ENCODE measurements at regions not wholly inside any gene's neighbourhood (a gene's known extent, or its start where the extent isn't known, plus 50 kb on each side); places are given as distances from the start of the nearest gene placed in this dataset.
"Not testable (repeated sequence)": the region's sequence is repeated elsewhere in the genome, so short reads cannot be mapped to it uniquely, and the experiment has no call there.

DNA sequence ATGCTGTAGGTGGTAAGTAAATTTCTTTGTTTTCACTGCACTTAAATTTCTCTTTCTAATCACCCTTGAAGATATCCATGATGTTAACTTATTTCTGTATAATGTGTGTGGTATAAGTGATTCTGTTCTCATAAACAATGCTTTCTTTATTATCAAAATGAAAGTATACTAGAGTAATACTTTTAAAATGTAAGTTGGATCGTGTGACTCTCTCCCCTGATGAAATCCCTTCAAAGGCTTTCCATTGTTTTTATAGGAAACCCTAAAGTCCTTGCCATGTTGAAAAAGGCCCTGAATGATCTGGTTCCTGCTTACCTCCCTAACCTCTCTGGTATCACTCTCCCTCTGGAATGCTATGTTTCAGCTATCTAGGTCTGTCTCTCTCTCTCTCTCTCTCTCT is 191.1 kb upstream of the LHX8 start (continued):
- TF ChIP-seq PHF21A (CRISPR knock-in tag; IDR thresholded peaks at IDR 0.05) (no peak), BORCS8-MEF2B (CRISPR knock-in tag; IDR thresholded peaks at IDR 0.05) (no peak), ERF (CRISPR knock-in tag; IDR thresholded peaks at IDR 0.05) (no peak)

GRCh38 chr1:74946388-74946787 is 187.8 kb upstream of the LHX8 start:
- Histone ChIP-seq H3K9me3 (ENCODE audit: low read length) (no peaks in the 10 kb centered on the region), H3K4me3 (replicated peaks in 1 of 3; ENCODE audit: insufficient read depth in 1 of 3, low read depth in 2 of 3, low read length in 3 of 3) (no peak overlapping the region), H3K9ac (ENCODE audit: insufficient read depth, low read depth, low read length) (no peak overlapping the region), H3K36me3 (replicated peaks in 1 of 2; ENCODE audit: control insufficient read depth in 1 of 2, insufficient read depth in 2 of 2, low read length in 2 of 2) (no peaks in the 10 kb centered on the region), H3K27me3 (ENCODE audit: control insufficient read depth in 1 of 2, insufficient read depth in 2 of 2, low read length in 2 of 2) (no peaks in the 10 kb centered on the region), H3K4me2 (ENCODE audit: low read depth, low read length) (no peak overlapping the region), H3K4me1 (ENCODE audit: insufficient read depth, low read length) (no peaks in the 10 kb centered on the region), H2AFZ (ENCODE audit: low read length) (no peak overlapping the region), H4K20me1 (ENCODE audit: insufficient read depth, low read length) (no peaks in the 10 kb centered on the region), H3K27ac (ENCODE audit: extremely low read length, insufficient read depth, low read length) (no peak overlapping the region), H3K79me2 (ENCODE audit: insufficient read depth, low read length) (no peaks in the 10 kb centered on the region)
- intact Hi-C loops (cut with micrococcal nuclease; ENCODE audit: unreplicated experiment) = loop anchor here (10.0 kb wide), 1 partner anchor 258 kb away; no protein-coding TSS in a partner anchor
- FAIRE-seq = no peak
- POLR2A ChIA-PET = no interaction called here
- no peak for ATAC-seq
- CTCF ChIA-PET (ENCODE audit: low intra/inter-chr PET ratio, low total read pairs) = no interaction called here
- no peak for TF ChIP-seq IRX3 (CRISPR knock-in tag; IDR thresholded peaks at IDR 0.05; ENCODE audit: borderline replicate concordance, low read depth)
- TF ChIP-seq MAFF (IDR thresholded peaks at IDR 0.05; ENCODE audit: low read depth, low read length) = peak; percentile 76
- no peak for TF ChIP-seq IKZF4 (CRISPR knock-in tag; IDR thresholded peaks at IDR 0.05; ENCODE audit: borderline replicate concordance, low read depth, not compliant biosample characterization)
- TF ChIP-seq MAFK (conservative IDR thresholded peaks at IDR 0.05 in 1 of 2, IDR thresholded peaks at IDR 0.05 in 1 of 2; ENCODE audit: low read length in 2 of 2) = peak; percentile 73 to 86
- no TSS peak for BruUV-seq (replicated peaks)
- 3% methylated on average over 2 of the region's 2 CpGs for WGBS (ENCODE audit: low lambda C conversion rate)
- in situ Hi-C loops (cut with HindIII; ENCODE audit: extremely low pct_ligation_motif_present, low pct_unique_long_range_greater_than_20kb) = no loop called here
- no peak for DNase-seq (ENCODE audit: low spot score)

DNA sequence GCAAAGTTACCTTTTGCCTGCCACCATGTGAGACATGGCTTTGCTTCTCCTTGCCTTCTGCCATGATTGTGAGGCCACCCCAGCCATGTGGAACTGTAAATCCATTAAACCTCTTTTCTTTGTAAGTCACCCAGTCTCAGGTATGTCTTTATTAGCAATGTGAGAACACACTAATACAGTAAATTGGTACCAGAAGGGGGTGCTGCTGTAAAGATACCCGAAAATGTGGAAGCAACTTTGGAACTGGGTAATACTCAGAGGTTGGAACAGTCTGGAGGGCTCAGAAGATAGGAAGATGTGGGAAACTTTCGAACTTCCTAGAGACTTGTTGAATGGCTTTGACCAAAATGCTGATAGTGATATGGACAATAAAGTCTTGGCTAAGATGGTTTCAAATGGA is 184.8 kb upstream of the LHX8 start:
- ATAC-seq; H3K4me2 ChIP-seq (ENCODE audit: low read depth, low read length); H3K79me2 ChIP-seq (ENCODE audit: insufficient read depth, low read length); BruUV-seq (replicated peaks); in situ Hi-C loops (cut with HindIII; ENCODE audit: extremely low pct_ligation_motif_present, low pct_unique_long_range_greater_than_20kb); FAIRE-seq; H3K4me3 ChIP-seq (replicated peaks in 1 of 3; ENCODE audit: insufficient read depth in 1 of 3, low read depth in 2 of 3, low read length in 3 of 3); H3K4me1 ChIP-seq (ENCODE audit: insufficient read depth, low read length); H3K27ac ChIP-seq (ENCODE audit: extremely low read length, insufficient read depth, low read length); H4K20me1 ChIP-seq (ENCODE audit: insufficient read depth, low read length); DNase-seq (ENCODE audit: low spot score); H3K36me3 ChIP-seq (replicated peaks in 1 of 2; ENCODE audit: control insufficient read depth in 1 of 2, insufficient read depth in 2 of 2, low read length in 2 of 2); H3K27me3 ChIP-seq (ENCODE audit: control insufficient read depth in 1 of 2, insufficient read depth in 2 of 2, low read length in 2 of 2); CTCF ChIA-PET (ENCODE audit: low intra/inter-chr PET ratio, low total read pairs); H2AFZ ChIP-seq (ENCODE audit: low read length); H3K9ac ChIP-seq (ENCODE audit: insufficient read depth, low read depth, low read length); H3K9me3 ChIP-seq (ENCODE audit: low read length); POLR2A ChIA-PET: not testable (repeated sequence)
- intact Hi-C loops (cut with micrococcal nuclease; ENCODE audit: unreplicated experiment) = loop anchor here (10.0 kb wide), 1 partner anchor 255 kb away; no protein-coding TSS in a partner anchor
- 0% methylated on average over 2 of the region's 2 CpGs for WGBS (ENCODE audit: low lambda C conversion rate)

- in situ Hi-C loops (cut with HindIII; ENCODE audit: extremely low pct_ligation_motif_present, low pct_unique_long_range_greater_than_20kb); POLR2A ChIA-PET; H3K9ac ChIP-seq (ENCODE audit: insufficient read depth, low read depth, low read length); H3K4me2 ChIP-seq (ENCODE audit: low read depth, low read length); H3K4me1 ChIP-seq (ENCODE audit: insufficient read depth, low read length); FAIRE-seq; H4K20me1 ChIP-seq (ENCODE audit: insufficient read depth, low read length); H3K36me3 ChIP-seq (replicated peaks in 1 of 2; ENCODE audit: control insufficient read depth in 1 of 2, insufficient read depth in 2 of 2, low read length in 2 of 2); ATAC-seq; H3K9me3 ChIP-seq (ENCODE audit: low read length); H3K4me3 ChIP-seq (replicated peaks in 1 of 3; ENCODE audit: insufficient read depth in 1 of 3, low read depth in 2 of 3, low read length in 3 of 3); H3K79me2 ChIP-seq (ENCODE audit: insufficient read depth, low read length); CTCF ChIA-PET (ENCODE audit: low intra/inter-chr PET ratio, low total read pairs); H3K27ac ChIP-seq (ENCODE audit: extremely low read length, insufficient read depth, low read length); H2AFZ ChIP-seq (ENCODE audit: low read length); H3K27me3 ChIP-seq (ENCODE audit: control insufficient read depth in 1 of 2, insufficient read depth in 2 of 2, low read length in 2 of 2); BruUV-seq (replicated peaks); intact Hi-C loops (cut with micrococcal nuclease; ENCODE audit: unreplicated experiment); DNase-seq (ENCODE audit: low spot score): not testable (repeated sequence)
- 44% methylated on average over 12 of the region's 23 CpGs for WGBS (ENCODE audit: low lambda C conversion rate)
These were observed 182.2 kb upstream of the LHX8 start for GRCh38 chr1:74951981-74952380.
